ENCODE measurements at regions not wholly inside any gene's neighbourhood (a gene's known extent, or its start where the extent isn't known, plus 50 kb on each side); places are given as distances from the start of the nearest gene placed in this dataset.

- H3K4me1 ChIP-seq, result no peaks in the 10 kb centered on the region
- no peak overlapping the region for H3K4me3 ChIP-seq
- peaks cover 0 to 14% (median 9%) of the 10 kb centered on the region in 8 donors for H3K9me3 ChIP-seq
- H3K36me3 ChIP-seq, result no peaks in the 10 kb centered on the region
- H3K27ac ChIP-seq, result no peak overlapping the region
- intact Hi-C loops (cut with DNase I; ENCODE audit: low total_unique reads), result no loop called here
- TF ChIP-seq POLR2AphosphoS5 (IDR thresholded peaks at IDR 0.05) (no peak), POLR2A (IDR thresholded peaks at IDR 0.05) (no peak)
- TF ChIP-seq, protein P1, sequence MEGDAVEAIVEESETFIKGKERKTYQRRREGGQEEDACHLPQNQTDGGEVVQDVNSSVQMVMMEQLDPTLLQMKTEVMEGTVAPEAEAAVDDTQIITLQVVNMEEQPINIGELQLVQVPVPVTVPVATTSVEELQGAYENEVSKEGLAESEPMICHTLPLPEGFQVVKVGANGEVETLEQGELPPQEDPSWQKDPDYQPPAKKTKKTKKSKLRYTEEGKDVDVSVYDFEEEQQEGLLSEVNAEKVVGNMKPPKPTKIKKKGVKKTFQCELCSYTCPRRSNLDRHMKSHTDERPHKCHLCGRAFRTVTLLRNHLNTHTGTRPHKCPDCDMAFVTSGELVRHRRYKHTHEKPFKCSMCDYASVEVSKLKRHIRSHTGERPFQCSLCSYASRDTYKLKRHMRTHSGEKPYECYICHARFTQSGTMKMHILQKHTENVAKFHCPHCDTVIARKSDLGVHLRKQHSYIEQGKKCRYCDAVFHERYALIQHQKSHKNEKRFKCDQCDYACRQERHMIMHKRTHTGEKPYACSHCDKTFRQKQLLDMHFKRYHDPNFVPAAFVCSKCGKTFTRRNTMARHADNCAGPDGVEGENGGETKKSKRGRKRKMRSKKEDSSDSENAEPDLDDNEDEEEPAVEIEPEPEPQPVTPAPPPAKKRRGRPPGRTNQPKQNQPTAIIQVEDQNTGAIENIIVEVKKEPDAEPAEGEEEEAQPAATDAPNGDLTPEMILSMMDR (IDR thresholded peaks at IDR 0.05 in 8 of 11, conservative IDR thresholded peaks at IDR 0.05 in 3 of 11), result no peak
- 36 to 90% (median 71%) methylated on average over 1 of the region's 1 CpG for WGBS, 5 donors
- peaks cover 0 to 5% (median 0%) of the 10 kb centered on the region in 7 donors for H3K27me3 ChIP-seq (replicated peaks in 1 of 7)
- DNase-seq, result no peak
Measured at GRCh38 chr16:82248677-82249076, 78.7 kb upstream of the MPHOSPH6 start.

GRCh38 chr16:82248012-82248656 is 78.1 kb upstream of the MPHOSPH6 start:
- no peak overlapping the region for H3K27ac ChIP-seq
- TF ChIP-seq POLR2AphosphoS5 (IDR thresholded peaks at IDR 0.05) (no peak), POLR2A (IDR thresholded peaks at IDR 0.05) (no peak)
- TF ChIP-seq, protein P1 (IDR thresholded peaks at IDR 0.05 in 8 of 11, conservative IDR thresholded peaks at IDR 0.05 in 3 of 11), result no peak
- no peak for DNase-seq
- H3K4me3 ChIP-seq, result no peak overlapping the region
- 76 to 88% (median 77%) methylated on average over 5 of the region's 5 CpGs for WGBS, 5 donors
- peaks cover 0 to 5% (median 0%) of the 10 kb centered on the region in 7 donors for H3K27me3 ChIP-seq (replicated peaks in 1 of 7)
- H3K4me1 ChIP-seq, result no peaks in the 10 kb centered on the region
- H3K36me3 ChIP-seq, result no peaks in the 10 kb centered on the region
- intact Hi-C loops (cut with DNase I; ENCODE audit: low total_unique reads), result no loop called here
- H3K9me3 ChIP-seq, result peaks cover 0 to 19% (median 13%) of the 10 kb centered on the region in 8 donors

- Histone ChIP-seq H3K27ac (no peak overlapping the region), H3K27me3 (replicated peaks in 1 of 7) (peaks cover 0 to 7% (median 0%) of the 10 kb centered on the region in 7 donors), H3K4me3 (no peak overlapping the region), H3K4me1 (no peaks in the 10 kb centered on the region), H3K36me3 (no peaks in the 10 kb centered on the region), H3K9me3 (peaks cover 0 to 24% (median 14%) of the 10 kb centered on the region in 8 donors)
- TF ChIP-seq POLR2A (IDR thresholded peaks at IDR 0.05), result no peak
- TF ChIP-seq, protein P1 (IDR thresholded peaks at IDR 0.05 in 8 of 11, conservative IDR thresholded peaks at IDR 0.05 in 3 of 11), result no peak
- TF ChIP-seq POLR2AphosphoS5 (IDR thresholded peaks at IDR 0.05), result no peak
- intact Hi-C loops (cut with DNase I; ENCODE audit: low total_unique reads), result no loop called here
- WGBS, 5 donors, result 85 to 96% (median 91%) methylated on average over 9 of the region's 9 CpGs
- DNase-seq, result no peak
Measured at GRCh38 chr16:82242201-82242600, 72.2 kb upstream of the MPHOSPH6 start.

GRCh38 chr16:82241469-82242052 is 71.5 kb upstream of the MPHOSPH6 start:
- intact Hi-C loops (cut with DNase I; ENCODE audit: low total_unique reads), result no loop called here

More at GRCh38 chr16:82241469-82242052, 71.5 kb upstream of the MPHOSPH6 start:
- DNase-seq, result no peak
- no peaks in the 10 kb centered on the region for H3K36me3 ChIP-seq
- TF ChIP-seq POLR2A (IDR thresholded peaks at IDR 0.05) (no peak), POLR2AphosphoS5 (IDR thresholded peaks at IDR 0.05) (no peak)
- TF ChIP-seq, protein P1 (IDR thresholded peaks at IDR 0.05 in 8 of 11, conservative IDR thresholded peaks at IDR 0.05 in 3 of 11), result no peak
- WGBS, 5 donors, result 81 to 87% (median 85%) methylated on average over 5 of the region's 5 CpGs
- H3K9me3 ChIP-seq, result peaks cover 0 to 24% (median 14%) of the 10 kb centered on the region in 8 donors
- peaks cover 0 to 7% (median 0%) of the 10 kb centered on the region in 7 donors for H3K27me3 ChIP-seq (replicated peaks in 1 of 7)
- H3K4me1 ChIP-seq, result no peaks in the 10 kb centered on the region
- H3K27ac ChIP-seq, result no peak overlapping the region
- H3K4me3 ChIP-seq, result no peak overlapping the region
